ENCODE measurements at regions not wholly inside any gene's neighbourhood (a gene's known extent, or its start where the extent isn't known, plus 50 kb on each side); places are given as distances from the start of the nearest gene placed in this dataset.
"Not testable (repeated sequence)": the region's sequence is repeated elsewhere in the genome, so short reads cannot be mapped to it uniquely, and the experiment has no call there.

GRCh38 chr1:5766996-5767395 lies 225.2 kb downstream of the NPHP4 start:
- not testable (repeated sequence) for H3K4me3 ChIP-seq (ENCODE audit: low read depth in 1 of 2, low read length in 2 of 2); H3K4me1 ChIP-seq (ENCODE audit: control insufficient read depth in 1 of 2, insufficient read depth in 2 of 2, low read length in 2 of 2)

GRCh38 chr1:5765997-5766913 lies 226.0 kb downstream of the NPHP4 start:
- Histone ChIP-seq H3K4me3 (ENCODE audit: low read depth in 1 of 2, low read length in 2 of 2) (no peak overlapping the region), H3K4me1 (ENCODE audit: control insufficient read depth in 1 of 2, insufficient read depth in 2 of 2, low read length in 2 of 2) (peaks cover 0 to 6% of the 10 kb centered on the region in 2 donors), H3K27ac (ENCODE audit: low read length) (no peak overlapping the region), H3K27me3 (ENCODE audit: low read depth, low read length) (peaks cover 5% of the 10 kb centered on the region), H3K36me3 (ENCODE audit: control insufficient read depth in 1 of 2, insufficient read depth in 2 of 2, low read length in 2 of 2) (no peaks in the 10 kb centered on the region), H3K9me3 (ENCODE audit: control insufficient read depth in 1 of 2, low read length in 2 of 2) (peaks cover 0 to 9% of the 10 kb centered on the region in 2 donors)

More at GRCh38 chr1:5766996-5767395, 225.2 kb downstream of the NPHP4 start:
- not testable (repeated sequence) for H3K27me3 ChIP-seq (ENCODE audit: low read depth, low read length); H3K36me3 ChIP-seq (ENCODE audit: control insufficient read depth in 1 of 2, insufficient read depth in 2 of 2, low read length in 2 of 2); H3K9me3 ChIP-seq (ENCODE audit: control insufficient read depth in 1 of 2, low read length in 2 of 2); H3K27ac ChIP-seq (ENCODE audit: low read length)

GRCh38 chr1:5765483-5765882 lies 226.7 kb downstream of the NPHP4 start:
- no peak overlapping the region for H3K4me3 ChIP-seq (ENCODE audit: low read depth in 1 of 2, low read length in 2 of 2)
- H3K27me3 ChIP-seq (ENCODE audit: low read depth, low read length): peaks cover 5% of the 10 kb centered on the region
- H3K9me3 ChIP-seq (ENCODE audit: control insufficient read depth in 1 of 2, low read length in 2 of 2): peaks cover 0 to 10% of the 10 kb centered on the region in 2 donors
- no peaks in the 10 kb centered on the region for H3K4me1 ChIP-seq (ENCODE audit: control insufficient read depth in 1 of 2, insufficient read depth in 2 of 2, low read length in 2 of 2)
- H3K36me3 ChIP-seq (ENCODE audit: control insufficient read depth in 1 of 2, insufficient read depth in 2 of 2, low read length in 2 of 2): no peaks in the 10 kb centered on the region
- no peak overlapping the region for H3K27ac ChIP-seq (ENCODE audit: low read length)

GRCh38 chr1:5764959-5765358 lies 227.3 kb downstream of the NPHP4 start:
- H3K27me3 ChIP-seq (ENCODE audit: low read depth, low read length): peaks cover 5% of the 10 kb centered on the region
- H3K4me3 ChIP-seq (ENCODE audit: low read depth in 1 of 2, low read length in 2 of 2): no peak overlapping the region
- no peak overlapping the region for H3K27ac ChIP-seq (ENCODE audit: low read length)
- no peaks in the 10 kb centered on the region for H3K36me3 ChIP-seq (ENCODE audit: control insufficient read depth in 1 of 2, insufficient read depth in 2 of 2, low read length in 2 of 2)
- peaks cover 0 to 15% of the 10 kb centered on the region in 2 donors for H3K9me3 ChIP-seq (ENCODE audit: control insufficient read depth in 1 of 2, low read length in 2 of 2)
- no peaks in the 10 kb centered on the region for H3K4me1 ChIP-seq (ENCODE audit: control insufficient read depth in 1 of 2, insufficient read depth in 2 of 2, low read length in 2 of 2)

GRCh38 chr1:5764464-5764863 lies 227.8 kb downstream of the NPHP4 start:
- peaks cover 0 to 15% of the 10 kb centered on the region in 2 donors for H3K9me3 ChIP-seq (ENCODE audit: control insufficient read depth in 1 of 2, low read length in 2 of 2)
- H3K27me3 ChIP-seq (ENCODE audit: low read depth, low read length): peaks cover 5% of the 10 kb centered on the region
- no peak overlapping the region for H3K27ac ChIP-seq (ENCODE audit: low read length)
- H3K36me3 ChIP-seq (ENCODE audit: control insufficient read depth in 1 of 2, insufficient read depth in 2 of 2, low read length in 2 of 2): no peaks in the 10 kb centered on the region
- H3K4me3 ChIP-seq (ENCODE audit: low read depth in 1 of 2, low read length in 2 of 2): no peak overlapping the region
- H3K4me1 ChIP-seq (ENCODE audit: control insufficient read depth in 1 of 2, insufficient read depth in 2 of 2, low read length in 2 of 2): no peaks in the 10 kb centered on the region

- Histone ChIP-seq H3K9me3 (ENCODE audit: control insufficient read depth in 1 of 2, low read length in 2 of 2) (peaks cover 0 to 15% of the 10 kb centered on the region in 2 donors), H3K27me3 (ENCODE audit: low read depth, low read length) (peaks cover 5% of the 10 kb centered on the region), H3K4me1 (ENCODE audit: control insufficient read depth in 1 of 2, insufficient read depth in 2 of 2, low read length in 2 of 2) (no peaks in the 10 kb centered on the region), H3K36me3 (ENCODE audit: control insufficient read depth in 1 of 2, insufficient read depth in 2 of 2, low read length in 2 of 2) (no peaks in the 10 kb centered on the region), H3K27ac (ENCODE audit: low read length) (no peak overlapping the region), H3K4me3 (ENCODE audit: low read depth in 1 of 2, low read length in 2 of 2) (no peak overlapping the region)
Observed at GRCh38 chr1:5763696-5764370, 228.4 kb downstream of the NPHP4 start.

GRCh38 chr1:5758859-5759578 lies 233.2 kb downstream of the NPHP4 start:
- Histone ChIP-seq H3K27me3 (ENCODE audit: low read depth, low read length) (peaks cover 6% of the 10 kb centered on the region), H3K36me3 (ENCODE audit: control insufficient read depth in 1 of 2, insufficient read depth in 2 of 2, low read length in 2 of 2) (no peaks in the 10 kb centered on the region), H3K27ac (ENCODE audit: low read length) (no peak overlapping the region), H3K4me1 (ENCODE audit: control insufficient read depth in 1 of 2, insufficient read depth in 2 of 2, low read length in 2 of 2) (no peaks in the 10 kb centered on the region), H3K4me3 (ENCODE audit: low read depth in 1 of 2, low read length in 2 of 2) (no peak overlapping the region), H3K9me3 (ENCODE audit: control insufficient read depth in 1 of 2, low read length in 2 of 2) (peaks cover 0 to 15% of the 10 kb centered on the region in 2 donors)

GRCh38 chr1:5758000-5758858 lies 234.0 kb downstream of the NPHP4 start:
- H3K4me1 ChIP-seq (ENCODE audit: control insufficient read depth in 1 of 2, insufficient read depth in 2 of 2, low read length in 2 of 2): no peaks in the 10 kb centered on the region
- no peak overlapping the region for H3K4me3 ChIP-seq (ENCODE audit: low read depth in 1 of 2, low read length in 2 of 2)
- peaks cover 0 to 8% of the 10 kb centered on the region in 2 donors for H3K9me3 ChIP-seq (ENCODE audit: control insufficient read depth in 1 of 2, low read length in 2 of 2)
- H3K27me3 ChIP-seq (ENCODE audit: low read depth, low read length): peaks cover 6% of the 10 kb centered on the region
- H3K27ac ChIP-seq (ENCODE audit: low read length): no peak overlapping the region
- no peaks in the 10 kb centered on the region for H3K36me3 ChIP-seq (ENCODE audit: control insufficient read depth in 1 of 2, insufficient read depth in 2 of 2, low read length in 2 of 2)

- Histone ChIP-seq H3K4me3 (ENCODE audit: low read depth in 1 of 2, low read length in 2 of 2) (no peak overlapping the region), H3K4me1 (ENCODE audit: control insufficient read depth in 1 of 2, insufficient read depth in 2 of 2, low read length in 2 of 2) (no peaks in the 10 kb centered on the region), H3K9me3 (ENCODE audit: control insufficient read depth in 1 of 2, low read length in 2 of 2) (peaks cover 0 to 6% of the 10 kb centered on the region in 2 donors), H3K27me3 (ENCODE audit: low read depth, low read length) (peaks cover 6% of the 10 kb centered on the region), H3K36me3 (ENCODE audit: control insufficient read depth in 1 of 2, insufficient read depth in 2 of 2, low read length in 2 of 2) (no peaks in the 10 kb centered on the region), H3K27ac (ENCODE audit: low read length) (no peak overlapping the region)
Observed at GRCh38 chr1:5757187-5757805, 234.9 kb downstream of the NPHP4 start.

GRCh38 chr1:5756434-5757186 lies 235.6 kb downstream of the NPHP4 start:
- no peak overlapping the region for H3K27ac ChIP-seq (ENCODE audit: low read length)
- peaks cover 0 to 6% of the 10 kb centered on the region in 2 donors for H3K9me3 ChIP-seq (ENCODE audit: control insufficient read depth in 1 of 2, low read length in 2 of 2)
- peaks cover 6% of the 10 kb centered on the region for H3K27me3 ChIP-seq (ENCODE audit: low read depth, low read length)
- no peaks in the 10 kb centered on the region for H3K4me1 ChIP-seq (ENCODE audit: control insufficient read depth in 1 of 2, insufficient read depth in 2 of 2, low read length in 2 of 2)
- H3K4me3 ChIP-seq (ENCODE audit: low read depth in 1 of 2, low read length in 2 of 2): no peak overlapping the region
- H3K36me3 ChIP-seq (ENCODE audit: control insufficient read depth in 1 of 2, insufficient read depth in 2 of 2, low read length in 2 of 2): no peaks in the 10 kb centered on the region

Data from muscle layer of duodenum (tissue), 2 donors.